Body of pancreas (tissue), 4 donors: ENCODE measurements at regions not wholly inside any gene's neighbourhood (a gene's known extent, or its start where the extent isn't known, plus 50 kb on each side); places are given as distances from the start of the nearest gene placed in this dataset.

Source experiments
- POLR2A ChIP-seq, 3 donors: fragments of 450-650 bp; IDR thresholded peaks; one replicate each; pipeline ENCODE4 v1.6.1; 2016; ENCODE audit warnings: antibody characterized with exemption in 3 of 3, mild to moderate bottlenecking in 2 of 3
- TF ChIP-seq, protein P1 (sequence below), 7 experiments: fragments of 450-650 bp in 4 of 7; fragments of 200-600 bp in 3 of 7; sonication (generic) in 3 of 7; IDR thresholded peaks; one replicate each; pipeline ENCODE4 v1.5.1; 2016 to 2019; ENCODE audit warnings: antibody characterized with exemption in 7 of 7

DNA sequence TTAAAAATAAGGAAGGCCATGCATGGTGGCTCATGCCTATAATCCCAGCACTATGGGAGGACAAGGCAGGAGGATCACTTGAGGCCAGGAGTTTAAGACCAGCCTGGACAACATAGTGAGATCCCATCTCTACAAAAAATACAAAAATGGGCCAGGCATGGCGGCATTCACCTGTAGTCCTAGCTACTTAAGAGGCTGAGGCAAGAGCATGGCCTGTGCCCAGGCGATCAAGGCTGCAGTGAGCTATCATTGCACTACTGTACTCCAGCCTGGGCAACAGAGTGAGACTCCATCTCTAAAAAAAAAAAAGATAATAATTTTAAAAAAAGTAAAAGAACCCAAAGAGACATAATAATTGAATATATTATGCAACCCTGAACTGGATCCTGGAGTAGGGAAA, 83.6 kb upstream of the ZNF423 start:
- TF ChIP-seq, protein P1, sequence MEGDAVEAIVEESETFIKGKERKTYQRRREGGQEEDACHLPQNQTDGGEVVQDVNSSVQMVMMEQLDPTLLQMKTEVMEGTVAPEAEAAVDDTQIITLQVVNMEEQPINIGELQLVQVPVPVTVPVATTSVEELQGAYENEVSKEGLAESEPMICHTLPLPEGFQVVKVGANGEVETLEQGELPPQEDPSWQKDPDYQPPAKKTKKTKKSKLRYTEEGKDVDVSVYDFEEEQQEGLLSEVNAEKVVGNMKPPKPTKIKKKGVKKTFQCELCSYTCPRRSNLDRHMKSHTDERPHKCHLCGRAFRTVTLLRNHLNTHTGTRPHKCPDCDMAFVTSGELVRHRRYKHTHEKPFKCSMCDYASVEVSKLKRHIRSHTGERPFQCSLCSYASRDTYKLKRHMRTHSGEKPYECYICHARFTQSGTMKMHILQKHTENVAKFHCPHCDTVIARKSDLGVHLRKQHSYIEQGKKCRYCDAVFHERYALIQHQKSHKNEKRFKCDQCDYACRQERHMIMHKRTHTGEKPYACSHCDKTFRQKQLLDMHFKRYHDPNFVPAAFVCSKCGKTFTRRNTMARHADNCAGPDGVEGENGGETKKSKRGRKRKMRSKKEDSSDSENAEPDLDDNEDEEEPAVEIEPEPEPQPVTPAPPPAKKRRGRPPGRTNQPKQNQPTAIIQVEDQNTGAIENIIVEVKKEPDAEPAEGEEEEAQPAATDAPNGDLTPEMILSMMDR (IDR thresholded peaks at IDR 0.05), result no peak
- TF ChIP-seq POLR2A (IDR thresholded peaks at IDR 0.05), result no peak
